ENCODE measurements at regions not wholly inside any gene's neighbourhood (a gene's known extent, or its start where the extent isn't known, plus 50 kb on each side); places are given as distances from the start of the nearest gene placed in this dataset.

GRCh38 chr2:106706283-106706682 is 179.7 kb downstream of the ST6GAL2 start:
- no peak for DNase-seq (ENCODE audit: low read depth in 2 of 3, low spot score in 1 of 3)

- DNase-seq (ENCODE audit: low read depth in 2 of 3, low spot score in 1 of 3): no peak
Observed at GRCh38 chr2:106708209-106708608, 177.8 kb downstream of the ST6GAL2 start.

GRCh38 chr2:106709229-106709628 is 176.7 kb downstream of the ST6GAL2 start:
- DNase-seq (ENCODE audit: low read depth in 2 of 3, low spot score in 1 of 3): no peak

- no peak for DNase-seq (ENCODE audit: low read depth in 2 of 3, low spot score in 1 of 3)
Observed at GRCh38 chr2:106719222-106719621, 166.7 kb downstream of the ST6GAL2 start.

- DNase-seq (ENCODE audit: low read depth in 2 of 3, low spot score in 1 of 3): no peak
Observed at GRCh38 chr2:106720026-106720425, 165.9 kb downstream of the ST6GAL2 start.

GRCh38 chr2:106724301-106724794 is 161.6 kb downstream of the ST6GAL2 start:
- no peak for DNase-seq (ENCODE audit: low read depth in 2 of 3, low spot score in 1 of 3)

- DNase-seq (ENCODE audit: low read depth in 2 of 3, low spot score in 1 of 3): no peak
Observed at GRCh38 chr2:106734165-106734564, 151.8 kb downstream of the ST6GAL2 start.

- no peak for DNase-seq (ENCODE audit: low read depth in 2 of 3, low spot score in 1 of 3)
Observed at GRCh38 chr2:106735807-106736206, 150.2 kb downstream of the ST6GAL2 start.

- no peak for DNase-seq (ENCODE audit: low read depth in 2 of 3, low spot score in 1 of 3)
Observed at GRCh38 chr2:106736221-106736620, 149.7 kb downstream of the ST6GAL2 start.

GRCh38 chr2:106745468-106745867 is 140.5 kb downstream of the ST6GAL2 start:
- DNase-seq (ENCODE audit: low read depth in 2 of 3, low spot score in 1 of 3): no peak

- no peak for DNase-seq (ENCODE audit: low read depth in 2 of 3, low spot score in 1 of 3)
Observed at GRCh38 chr2:106749823-106750222, 136.1 kb downstream of the ST6GAL2 start.
